GM11168 (cell line): ENCODE measurements at regions not wholly inside any gene's neighbourhood (a gene's known extent, or its start where the extent isn't known, plus 50 kb on each side); places are given as distances from the start of the nearest gene placed in this dataset.
"Not testable (repeated sequence)": the region's sequence is repeated elsewhere in the genome, so short reads cannot be mapped to it uniquely, and the experiment has no call there.

ENCODE experiments used
- in situ Hi-C: fragments of 300-500 bp; cut with MboI; formaldehyde crosslinking; loops from one replicate; pipeline ENCODE4 v1.12.0; 2022; ENCODE audit warnings: low sequenced_read_pairs; ENCODE audit not compliant: unreplicated experiment

DNA sequence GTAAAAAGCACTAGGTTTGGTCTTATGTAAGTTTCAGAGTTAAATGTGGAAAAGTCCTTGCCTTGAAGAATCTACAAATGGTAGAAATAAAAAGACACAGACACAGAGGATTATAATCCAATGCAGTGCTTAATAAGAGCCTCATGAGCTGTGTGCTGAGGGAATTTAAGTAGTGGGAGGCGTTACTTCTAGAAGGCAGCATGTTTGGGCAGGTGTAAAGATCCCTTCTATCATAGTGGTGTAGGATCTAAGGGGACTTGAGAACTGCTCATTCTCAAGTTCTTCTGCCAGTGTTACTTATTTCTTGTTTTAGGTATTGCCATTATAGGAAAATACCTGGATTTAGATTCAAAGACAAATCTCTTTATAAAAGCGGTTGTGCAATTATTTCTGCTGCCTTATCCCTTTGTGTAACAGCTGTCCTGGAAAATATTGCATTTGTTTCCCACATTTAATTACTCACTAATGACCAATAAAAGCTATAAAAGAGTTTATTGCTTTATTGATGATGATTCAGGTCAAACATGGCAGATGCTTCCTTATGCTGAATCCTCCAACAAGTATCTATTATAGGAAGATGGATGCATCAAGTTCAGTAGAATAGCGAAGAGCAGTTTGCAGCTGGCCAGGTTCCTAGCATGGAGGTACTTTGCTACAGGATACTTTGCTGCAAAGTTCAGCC lies 132.5 kb upstream of the IVNS1ABP start:
- in situ Hi-C loops: no loop called here

DNA sequence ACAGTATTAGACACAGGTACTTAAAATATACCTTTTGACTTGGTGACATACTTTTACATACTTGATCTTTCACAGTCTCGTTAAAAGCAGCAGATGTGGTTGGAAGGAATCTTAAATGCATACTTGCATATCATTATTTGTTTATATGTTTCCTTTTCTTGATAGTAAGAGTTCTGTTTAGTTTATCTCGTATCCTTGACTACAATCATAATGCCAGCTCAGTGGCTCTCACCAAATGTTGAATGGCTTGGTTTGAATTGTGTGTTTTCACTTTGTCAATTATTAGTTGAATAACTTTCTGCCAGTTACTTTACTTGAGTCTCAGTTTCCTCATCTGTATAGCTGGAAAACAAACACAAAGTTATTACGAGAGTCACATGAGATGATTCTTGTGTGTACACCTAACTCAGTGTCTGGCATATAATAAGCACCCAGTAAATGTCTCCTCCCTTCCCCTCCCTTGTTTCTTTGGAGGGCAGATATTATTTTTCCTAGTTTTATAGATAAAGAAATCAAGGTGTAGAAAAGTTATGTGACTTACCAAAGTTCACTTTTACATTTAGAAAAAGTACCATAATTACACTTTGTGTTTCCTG lies 131.6 kb upstream of the IVNS1ABP start:
- in situ Hi-C loops: no loop called here

GRCh38 chr1:185446131-185446530 lies 129.1 kb upstream of the IVNS1ABP start:
- in situ Hi-C loops: no loop called here

- in situ Hi-C loops: no loop called here
These were observed 128.6 kb upstream of the IVNS1ABP start for GRCh38 chr1:185445594-185445993.

DNA sequence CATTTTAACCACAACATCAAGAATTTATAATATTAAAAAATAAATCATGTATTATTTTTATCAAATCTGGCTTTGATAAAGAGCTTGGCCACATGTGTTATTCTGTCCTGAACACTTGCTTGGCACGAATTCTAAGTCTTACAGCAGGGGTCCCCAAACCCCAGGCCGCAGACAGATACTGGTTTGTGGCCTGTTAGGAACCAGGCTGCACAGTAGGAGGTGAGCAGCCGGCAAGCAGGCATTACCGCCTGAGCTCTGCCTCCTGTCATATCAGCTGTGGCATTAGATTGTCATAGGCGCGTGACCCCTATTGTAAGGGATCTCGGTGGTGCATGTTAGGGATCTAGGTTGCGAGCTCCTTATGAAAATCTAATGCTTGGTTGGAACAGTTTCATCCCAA lies 127.6 kb upstream of the IVNS1ABP start:
- in situ Hi-C loops: no loop called here

DNA sequence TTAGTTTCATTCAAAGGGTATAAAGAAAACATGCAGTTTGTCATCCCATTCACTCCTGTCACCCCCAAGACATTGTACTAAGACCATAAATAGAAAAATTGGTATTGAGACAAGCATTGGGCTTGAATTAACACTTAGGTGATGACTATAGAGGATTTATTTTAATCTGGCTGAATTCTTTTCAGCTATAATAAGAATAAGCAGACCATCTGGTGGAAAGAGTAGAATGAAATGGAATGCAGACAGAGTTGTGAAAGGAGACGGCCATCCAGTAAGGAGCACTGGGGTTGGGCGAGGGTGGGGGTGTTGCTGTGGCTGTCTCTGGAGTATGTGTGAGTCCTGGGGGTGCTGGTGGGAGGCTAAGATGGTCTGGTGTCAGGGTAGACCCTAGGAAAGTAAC lies 125.0 kb upstream of the IVNS1ABP start:
- in situ Hi-C loops: no loop called here

GRCh38 chr1:185441605-185442004 lies 124.6 kb upstream of the IVNS1ABP start:
- in situ Hi-C loops: no loop called here

GRCh38 chr1:185440877-185441276 lies 123.8 kb upstream of the IVNS1ABP start:
- in situ Hi-C loops: no loop called here

- in situ Hi-C loops: no loop called here
These were observed 122.8 kb upstream of the IVNS1ABP start for GRCh38 chr1:185439727-185440415.

DNA sequence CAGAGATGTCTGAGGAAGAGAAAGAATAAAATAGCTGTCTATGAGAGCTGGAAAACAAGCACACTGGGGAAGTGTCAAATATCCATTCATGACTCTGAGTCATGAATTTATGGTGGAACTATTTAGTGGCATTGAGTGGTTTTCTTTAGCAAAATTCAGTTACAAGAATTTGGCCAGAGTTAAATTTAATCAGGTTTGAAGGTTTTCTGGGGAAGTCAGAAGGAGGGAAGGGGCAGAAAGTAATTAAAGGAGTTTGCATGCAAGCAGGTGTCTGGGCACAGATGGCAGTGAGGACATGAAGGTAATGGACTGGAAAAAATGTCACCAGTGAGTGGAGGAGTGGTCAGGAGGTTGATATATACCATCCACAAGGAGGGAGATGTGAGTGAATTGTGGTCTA lies 121.9 kb upstream of the IVNS1ABP start:
- in situ Hi-C loops: no loop called here

DNA sequence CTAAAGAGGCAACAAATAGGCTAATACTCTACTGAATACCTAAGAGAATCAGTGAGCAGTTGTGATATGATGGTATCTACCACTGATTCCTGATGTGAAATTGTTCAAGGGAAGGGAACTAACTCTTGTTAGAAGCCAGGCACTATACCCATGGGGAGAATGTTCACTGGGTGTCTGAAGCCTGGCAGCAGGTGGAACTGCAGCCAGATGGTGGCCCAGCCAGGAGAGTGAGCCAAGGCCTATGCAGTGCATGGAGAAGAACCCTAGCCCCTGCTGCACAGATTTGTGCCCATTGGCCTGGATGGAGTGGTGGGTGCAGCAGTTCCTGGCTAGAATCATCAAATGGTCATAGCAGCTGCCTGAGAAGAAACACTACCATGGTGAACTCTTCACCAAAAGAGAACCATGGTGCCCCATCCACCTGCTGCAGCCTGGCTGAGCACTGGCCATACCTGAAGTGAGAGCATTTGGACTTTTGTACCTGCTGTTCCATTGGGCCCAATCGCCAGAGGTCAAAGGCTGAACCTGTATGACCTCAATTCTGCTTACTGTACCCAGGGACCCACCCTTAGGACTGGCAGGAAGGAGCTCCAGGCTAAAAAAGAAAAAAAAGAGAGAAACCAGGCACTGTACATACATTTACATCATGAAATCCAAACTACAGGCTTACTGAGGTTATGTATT lies 118.8 kb upstream of the IVNS1ABP start:
- in situ Hi-C loops: no loop called here

GRCh38 chr1:185434721-185435120 lies 117.7 kb upstream of the IVNS1ABP start:
- in situ Hi-C loops: no loop called here

- in situ Hi-C loops: no loop called here
These were observed 116.6 kb upstream of the IVNS1ABP start for GRCh38 chr1:185433667-185434066.

GRCh38 chr1:185432948-185433347 lies 115.9 kb upstream of the IVNS1ABP start:
- in situ Hi-C loops: no loop called here

DNA sequence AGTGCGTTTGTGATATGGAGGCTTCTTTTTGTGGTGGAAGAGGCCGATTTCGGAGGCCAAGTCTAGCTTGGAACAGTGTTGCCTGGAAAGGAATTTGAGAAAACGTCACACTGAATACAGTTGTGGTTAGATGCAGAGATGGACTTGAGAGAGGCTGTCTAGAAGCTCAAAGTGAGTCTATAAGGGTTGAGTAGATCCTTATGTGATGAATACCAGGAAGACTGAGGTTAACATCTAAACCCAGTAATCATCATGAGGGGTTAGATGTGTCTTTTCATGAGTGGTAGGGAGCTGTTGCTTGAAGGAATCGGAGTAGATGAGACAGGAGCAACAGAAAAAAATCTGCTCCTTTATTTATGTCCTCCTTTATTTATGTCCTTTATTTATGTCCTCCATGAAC lies 114.6 kb upstream of the IVNS1ABP start:
- in situ Hi-C loops: no loop called here

GRCh38 chr1:185429668-185430067 lies 112.6 kb upstream of the IVNS1ABP start:
- in situ Hi-C loops: not testable (repeated sequence)

DNA sequence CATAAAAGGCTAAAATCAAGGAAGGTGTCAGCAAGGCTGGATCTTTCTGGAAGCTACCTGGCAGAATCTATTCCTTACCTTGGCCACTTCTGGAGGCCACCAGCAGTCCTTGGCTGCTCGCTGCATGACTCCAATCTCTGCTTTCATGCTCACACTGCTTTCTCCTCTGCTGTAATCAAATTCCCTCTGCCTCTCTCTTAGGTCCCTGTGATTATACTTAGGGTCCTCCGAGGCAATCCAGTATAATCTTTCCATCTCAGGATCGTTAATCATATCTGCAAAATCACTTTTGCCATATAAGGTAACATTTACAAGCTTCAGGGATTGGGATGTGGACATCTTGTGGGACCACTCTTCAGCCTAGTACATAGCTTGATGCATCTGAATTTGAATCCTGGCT lies 110.7 kb upstream of the IVNS1ABP start:
- in situ Hi-C loops: no loop called here

DNA sequence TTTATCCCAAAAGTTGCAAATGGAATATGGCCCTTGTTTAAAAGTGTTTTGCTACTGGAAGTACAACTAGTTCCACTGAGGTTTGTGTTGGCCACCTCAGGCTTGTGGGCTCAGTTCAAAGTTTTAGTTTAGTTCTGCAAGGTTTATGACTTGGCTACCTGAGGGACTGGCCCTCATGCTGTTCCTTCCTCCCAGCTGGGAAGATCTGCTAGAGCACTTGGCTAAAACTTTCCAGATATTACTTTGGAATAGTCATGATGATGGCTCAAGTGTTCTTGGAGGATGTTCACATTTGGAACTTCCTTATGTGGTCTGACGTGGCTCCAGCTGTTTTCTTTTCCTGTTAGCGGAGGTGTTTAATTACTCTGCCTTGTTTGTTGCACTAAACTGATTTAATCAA lies 110.2 kb upstream of the IVNS1ABP start:
- in situ Hi-C loops: no loop called here

GRCh38 chr1:185426848-185427247 lies 109.8 kb upstream of the IVNS1ABP start:
- in situ Hi-C loops: no loop called here

GRCh38 chr1:185425163-185425562 lies 108.1 kb upstream of the IVNS1ABP start:
- in situ Hi-C loops: no loop called here

- in situ Hi-C loops: no loop called here
These were observed 104.6 kb upstream of the IVNS1ABP start for GRCh38 chr1:185421485-185422107.
